ENCODE measurements at regions not wholly inside any gene's neighbourhood (a gene's known extent, or its start where the extent isn't known, plus 50 kb on each side); places are given as distances from the start of the nearest gene placed in this dataset.

- Histone ChIP-seq H3K9me3 (ENCODE audit: control insufficient read depth in 2 of 2, low read length in 2 of 2) (no peaks in the 10 kb centered on the region), H3K9ac (ENCODE audit: low read depth in 1 of 2, low read length in 2 of 2) (no peak overlapping the region), H3K36me3 (ENCODE audit: control insufficient read depth in 2 of 2, insufficient read depth in 2 of 2, low read length in 2 of 2) (no peaks in the 10 kb centered on the region), H3K27me3 (ENCODE audit: control insufficient read depth in 2 of 2, insufficient read depth in 2 of 2, low read length in 2 of 2) (no peaks in the 10 kb centered on the region), H3K4me1 (ENCODE audit: control insufficient read depth in 2 of 2, insufficient read depth in 2 of 2, low read length in 2 of 2) (no peaks in the 10 kb centered on the region), H3K4me3 (ENCODE audit: low read length in 2 of 2) (no peak overlapping the region), H3K27ac (ENCODE audit: low read depth in 2 of 2, low read length in 2 of 2) (no peak overlapping the region)
These were observed 162.6 kb downstream of the TSEN15 start for GRCh38 chr1:184214128-184214527.

- H3K27me3 ChIP-seq (ENCODE audit: control insufficient read depth in 2 of 2, insufficient read depth in 2 of 2, low read length in 2 of 2) = no peaks in the 10 kb centered on the region
- no peak overlapping the region for H3K4me3 ChIP-seq (ENCODE audit: low read length in 2 of 2)
- no peaks in the 10 kb centered on the region for H3K9me3 ChIP-seq (ENCODE audit: control insufficient read depth in 2 of 2, low read length in 2 of 2)
- no peaks in the 10 kb centered on the region for H3K4me1 ChIP-seq (ENCODE audit: control insufficient read depth in 2 of 2, insufficient read depth in 2 of 2, low read length in 2 of 2)
- no peak overlapping the region for H3K9ac ChIP-seq (ENCODE audit: low read depth in 1 of 2, low read length in 2 of 2)
- H3K36me3 ChIP-seq (ENCODE audit: control insufficient read depth in 2 of 2, insufficient read depth in 2 of 2, low read length in 2 of 2) = no peaks in the 10 kb centered on the region
- H3K27ac ChIP-seq (ENCODE audit: low read depth in 2 of 2, low read length in 2 of 2) = no peak overlapping the region
These were observed 163.9 kb downstream of the TSEN15 start for GRCh38 chr1:184215274-184215925.

GRCh38 chr1:184218458-184219075, 167.0 kb downstream of the TSEN15 start:
- Histone ChIP-seq H3K4me1 (ENCODE audit: control insufficient read depth in 2 of 2, insufficient read depth in 2 of 2, low read length in 2 of 2) (no peaks in the 10 kb centered on the region), H3K27ac (ENCODE audit: low read depth in 2 of 2, low read length in 2 of 2) (no peak overlapping the region), H3K4me3 (ENCODE audit: low read length in 2 of 2) (no peak overlapping the region), H3K36me3 (ENCODE audit: control insufficient read depth in 2 of 2, insufficient read depth in 2 of 2, low read length in 2 of 2) (no peaks in the 10 kb centered on the region), H3K9me3 (ENCODE audit: control insufficient read depth in 2 of 2, low read length in 2 of 2) (no peaks in the 10 kb centered on the region), H3K9ac (ENCODE audit: low read depth in 1 of 2, low read length in 2 of 2) (no peak overlapping the region), H3K27me3 (ENCODE audit: control insufficient read depth in 2 of 2, insufficient read depth in 2 of 2, low read length in 2 of 2) (no peaks in the 10 kb centered on the region)

GRCh38 chr1:184219414-184219813, 167.4 kb upstream of the C1orf21 start:
- no peaks in the 10 kb centered on the region for H3K9me3 ChIP-seq (ENCODE audit: control insufficient read depth in 2 of 2, low read length in 2 of 2)
- H3K36me3 ChIP-seq (ENCODE audit: control insufficient read depth in 2 of 2, insufficient read depth in 2 of 2, low read length in 2 of 2) = no peaks in the 10 kb centered on the region
- no peaks in the 10 kb centered on the region for H3K4me1 ChIP-seq (ENCODE audit: control insufficient read depth in 2 of 2, insufficient read depth in 2 of 2, low read length in 2 of 2)

GRCh38 chr1:184219883-184220282, 166.9 kb upstream of the C1orf21 start:
- Histone ChIP-seq H3K36me3 (ENCODE audit: control insufficient read depth in 2 of 2, insufficient read depth in 2 of 2, low read length in 2 of 2) (no peaks in the 10 kb centered on the region), H3K4me1 (ENCODE audit: control insufficient read depth in 2 of 2, insufficient read depth in 2 of 2, low read length in 2 of 2) (no peaks in the 10 kb centered on the region), H3K27me3 (ENCODE audit: control insufficient read depth in 2 of 2, insufficient read depth in 2 of 2, low read length in 2 of 2) (no peaks in the 10 kb centered on the region), H3K9me3 (ENCODE audit: control insufficient read depth in 2 of 2, low read length in 2 of 2) (no peaks in the 10 kb centered on the region), H3K9ac (ENCODE audit: low read depth in 1 of 2, low read length in 2 of 2) (no peak overlapping the region), H3K4me3 (ENCODE audit: low read length in 2 of 2) (no peak overlapping the region), H3K27ac (ENCODE audit: low read depth in 2 of 2, low read length in 2 of 2) (no peak overlapping the region)

More at GRCh38 chr1:184219414-184219813, 167.4 kb upstream of the C1orf21 start:
- H3K9ac ChIP-seq (ENCODE audit: low read depth in 1 of 2, low read length in 2 of 2) = no peak overlapping the region
- no peak overlapping the region for H3K27ac ChIP-seq (ENCODE audit: low read depth in 2 of 2, low read length in 2 of 2)
- no peak overlapping the region for H3K4me3 ChIP-seq (ENCODE audit: low read length in 2 of 2)
- H3K27me3 ChIP-seq (ENCODE audit: control insufficient read depth in 2 of 2, insufficient read depth in 2 of 2, low read length in 2 of 2) = no peaks in the 10 kb centered on the region

- Histone ChIP-seq H3K36me3 (ENCODE audit: control insufficient read depth in 2 of 2, insufficient read depth in 2 of 2, low read length in 2 of 2) (no peaks in the 10 kb centered on the region), H3K9ac (ENCODE audit: low read depth in 1 of 2, low read length in 2 of 2) (no peak overlapping the region), H3K4me1 (ENCODE audit: control insufficient read depth in 2 of 2, insufficient read depth in 2 of 2, low read length in 2 of 2) (no peaks in the 10 kb centered on the region), H3K9me3 (ENCODE audit: control insufficient read depth in 2 of 2, low read length in 2 of 2) (no peaks in the 10 kb centered on the region), H3K4me3 (ENCODE audit: low read length in 2 of 2) (no peak overlapping the region), H3K27me3 (ENCODE audit: control insufficient read depth in 2 of 2, insufficient read depth in 2 of 2, low read length in 2 of 2) (no peaks in the 10 kb centered on the region), H3K27ac (ENCODE audit: low read depth in 2 of 2, low read length in 2 of 2) (no peak overlapping the region)
These were observed 165.7 kb upstream of the C1orf21 start for GRCh38 chr1:184221087-184221486.

GRCh38 chr1:184222652-184223052, 164.2 kb upstream of the C1orf21 start:
- Histone ChIP-seq H3K4me1 (ENCODE audit: control insufficient read depth in 2 of 2, insufficient read depth in 2 of 2, low read length in 2 of 2) (no peaks in the 10 kb centered on the region), H3K36me3 (ENCODE audit: control insufficient read depth in 2 of 2, insufficient read depth in 2 of 2, low read length in 2 of 2) (no peaks in the 10 kb centered on the region), H3K4me3 (ENCODE audit: low read length in 2 of 2) (no peak overlapping the region), H3K27me3 (ENCODE audit: control insufficient read depth in 2 of 2, insufficient read depth in 2 of 2, low read length in 2 of 2) (no peaks in the 10 kb centered on the region), H3K9me3 (ENCODE audit: control insufficient read depth in 2 of 2, low read length in 2 of 2) (no peaks in the 10 kb centered on the region), H3K9ac (ENCODE audit: low read depth in 1 of 2, low read length in 2 of 2) (no peak overlapping the region), H3K27ac (ENCODE audit: low read depth in 2 of 2, low read length in 2 of 2) (no peak overlapping the region)

GRCh38 chr1:184223216-184223615, 163.6 kb upstream of the C1orf21 start:
- Histone ChIP-seq H3K9ac (ENCODE audit: low read depth in 1 of 2, low read length in 2 of 2) (no peak overlapping the region), H3K4me3 (ENCODE audit: low read length in 2 of 2) (no peak overlapping the region)

GRCh38 chr1:184225283-184226099, 161.3 kb upstream of the C1orf21 start:
- H3K9ac ChIP-seq (ENCODE audit: low read depth in 1 of 2, low read length in 2 of 2) = no peak overlapping the region
- no peaks in the 10 kb centered on the region for H3K9me3 ChIP-seq (ENCODE audit: control insufficient read depth in 2 of 2, low read length in 2 of 2)
- H3K27ac ChIP-seq (ENCODE audit: low read depth in 2 of 2, low read length in 2 of 2) = no peak overlapping the region
- H3K4me3 ChIP-seq (ENCODE audit: low read length in 2 of 2) = no peak overlapping the region
- H3K27me3 ChIP-seq (ENCODE audit: control insufficient read depth in 2 of 2, insufficient read depth in 2 of 2, low read length in 2 of 2) = no peaks in the 10 kb centered on the region
- no peaks in the 10 kb centered on the region for H3K36me3 ChIP-seq (ENCODE audit: control insufficient read depth in 2 of 2, insufficient read depth in 2 of 2, low read length in 2 of 2)
- no peaks in the 10 kb centered on the region for H3K4me1 ChIP-seq (ENCODE audit: control insufficient read depth in 2 of 2, insufficient read depth in 2 of 2, low read length in 2 of 2)

More at GRCh38 chr1:184223216-184223615, 163.6 kb upstream of the C1orf21 start:
- Histone ChIP-seq H3K9me3 (ENCODE audit: control insufficient read depth in 2 of 2, low read length in 2 of 2) (no peaks in the 10 kb centered on the region), H3K27me3 (ENCODE audit: control insufficient read depth in 2 of 2, insufficient read depth in 2 of 2, low read length in 2 of 2) (no peaks in the 10 kb centered on the region), H3K27ac (ENCODE audit: low read depth in 2 of 2, low read length in 2 of 2) (no peak overlapping the region), H3K4me1 (ENCODE audit: control insufficient read depth in 2 of 2, insufficient read depth in 2 of 2, low read length in 2 of 2) (no peaks in the 10 kb centered on the region), H3K36me3 (ENCODE audit: control insufficient read depth in 2 of 2, insufficient read depth in 2 of 2, low read length in 2 of 2) (no peaks in the 10 kb centered on the region)

GRCh38 chr1:184226100-184226487, 160.7 kb upstream of the C1orf21 start:
- Histone ChIP-seq H3K4me1 (ENCODE audit: control insufficient read depth in 2 of 2, insufficient read depth in 2 of 2, low read length in 2 of 2) (no peaks in the 10 kb centered on the region), H3K4me3 (ENCODE audit: low read length in 2 of 2) (no peak overlapping the region), H3K36me3 (ENCODE audit: control insufficient read depth in 2 of 2, insufficient read depth in 2 of 2, low read length in 2 of 2) (no peaks in the 10 kb centered on the region), H3K9ac (ENCODE audit: low read depth in 1 of 2, low read length in 2 of 2) (no peak overlapping the region), H3K9me3 (ENCODE audit: control insufficient read depth in 2 of 2, low read length in 2 of 2) (no peaks in the 10 kb centered on the region), H3K27ac (ENCODE audit: low read depth in 2 of 2, low read length in 2 of 2) (no peak overlapping the region), H3K27me3 (ENCODE audit: control insufficient read depth in 2 of 2, insufficient read depth in 2 of 2, low read length in 2 of 2) (no peaks in the 10 kb centered on the region)

Data from mucosa of rectum (tissue), 2 donors.